ENCODE measurements at regions not wholly inside any gene's neighbourhood (a gene's known extent, or its start where the extent isn't known, plus 50 kb on each side); places are given as distances from the start of the nearest gene placed in this dataset.

DNA sequence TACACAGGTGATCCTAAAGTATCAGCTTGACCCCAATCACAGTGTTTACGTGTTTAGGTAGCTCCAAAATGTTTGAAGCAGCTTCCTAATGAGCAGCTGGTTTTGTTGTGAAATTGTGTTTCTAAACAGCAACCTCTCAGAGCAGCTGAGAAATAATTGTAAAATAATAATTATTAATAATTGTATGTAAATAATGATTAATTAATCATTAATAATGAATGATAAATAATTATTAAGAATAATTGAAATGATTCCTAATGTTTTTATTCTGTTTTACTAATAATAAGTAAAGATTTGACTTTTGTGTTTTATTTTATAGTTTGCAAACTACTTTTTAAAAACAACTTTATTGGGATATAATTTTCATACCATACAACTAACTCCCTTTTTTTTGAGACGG lies 182.2 kb downstream of the URB2 start:
- H3K4me3 Mint-ChIP-seq, result no peak overlapping the region
- no peak overlapping the region for H3K27ac Mint-ChIP-seq
- no peak for ATAC-seq (ENCODE audit: low read depth)
- intact Hi-C loops (cut with micrococcal nuclease), result no loop called here
- H3K27me3 Mint-ChIP-seq, result peaks cover 11% of the 10 kb centered on the region
- no peak for DNase-seq
- H3K36me3 Mint-ChIP-seq (ENCODE audit: low read depth), result no peaks in the 10 kb centered on the region
- CTCF ChIA-PET, result no interaction called here
- no peaks in the 10 kb centered on the region for H3K4me1 Mint-ChIP-seq
- POLR2A ChIA-PET, result no interaction called here
- H3K9me3 Mint-ChIP-seq, result peaks cover 21% of the 10 kb centered on the region
- TF ChIP-seq, protein P1, sequence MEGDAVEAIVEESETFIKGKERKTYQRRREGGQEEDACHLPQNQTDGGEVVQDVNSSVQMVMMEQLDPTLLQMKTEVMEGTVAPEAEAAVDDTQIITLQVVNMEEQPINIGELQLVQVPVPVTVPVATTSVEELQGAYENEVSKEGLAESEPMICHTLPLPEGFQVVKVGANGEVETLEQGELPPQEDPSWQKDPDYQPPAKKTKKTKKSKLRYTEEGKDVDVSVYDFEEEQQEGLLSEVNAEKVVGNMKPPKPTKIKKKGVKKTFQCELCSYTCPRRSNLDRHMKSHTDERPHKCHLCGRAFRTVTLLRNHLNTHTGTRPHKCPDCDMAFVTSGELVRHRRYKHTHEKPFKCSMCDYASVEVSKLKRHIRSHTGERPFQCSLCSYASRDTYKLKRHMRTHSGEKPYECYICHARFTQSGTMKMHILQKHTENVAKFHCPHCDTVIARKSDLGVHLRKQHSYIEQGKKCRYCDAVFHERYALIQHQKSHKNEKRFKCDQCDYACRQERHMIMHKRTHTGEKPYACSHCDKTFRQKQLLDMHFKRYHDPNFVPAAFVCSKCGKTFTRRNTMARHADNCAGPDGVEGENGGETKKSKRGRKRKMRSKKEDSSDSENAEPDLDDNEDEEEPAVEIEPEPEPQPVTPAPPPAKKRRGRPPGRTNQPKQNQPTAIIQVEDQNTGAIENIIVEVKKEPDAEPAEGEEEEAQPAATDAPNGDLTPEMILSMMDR (IDR thresholded peaks at IDR 0.05), result no peak

GRCh38 chr1:229810140-229810539 lies 184.1 kb downstream of the URB2 start:
- POLR2A ChIA-PET, result interaction anchor here (0.7 kb wide), 1 partner anchor 66 kb away, joined by 3 read pairs; no protein-coding TSS in a partner anchor
- no peak overlapping the region for H3K27ac Mint-ChIP-seq
- H3K9me3 Mint-ChIP-seq, result peaks cover 18% of the 10 kb centered on the region
- DNase-seq (no peak), ATAC-seq (ENCODE audit: low read depth) (no peak)
- intact Hi-C loops (cut with micrococcal nuclease), result no loop called here
- TF ChIP-seq, protein P1 (IDR thresholded peaks at IDR 0.05), result no peak
- no peaks in the 10 kb centered on the region for H3K36me3 Mint-ChIP-seq (ENCODE audit: low read depth)
- no peaks in the 10 kb centered on the region for H3K4me1 Mint-ChIP-seq
- peaks cover 11% of the 10 kb centered on the region for H3K27me3 Mint-ChIP-seq
- CTCF ChIA-PET, result no interaction called here
- no peak overlapping the region for H3K4me3 Mint-ChIP-seq

GRCh38 chr1:229810961-229811360 lies 184.9 kb downstream of the URB2 start:
- TF ChIP-seq, protein P1 (IDR thresholded peaks at IDR 0.05), result no peak
- intact Hi-C loops (cut with micrococcal nuclease), result no loop called here
- DNase-seq (no peak), ATAC-seq (ENCODE audit: low read depth) (no peak)
- ChIA-PET CTCF (no interaction called here), POLR2A (interaction anchor here (0.7 kb wide), 1 partner anchor 65 kb away, joined by 3 read pairs; no protein-coding TSS in a partner anchor)
- H3K4me3 Mint-ChIP-seq, result no peak overlapping the region
- no peaks in the 10 kb centered on the region for H3K4me1 Mint-ChIP-seq
- H3K27ac Mint-ChIP-seq, result no peak overlapping the region
- peaks cover 11% of the 10 kb centered on the region for H3K27me3 Mint-ChIP-seq
- H3K36me3 Mint-ChIP-seq (ENCODE audit: low read depth), result no peaks in the 10 kb centered on the region
- H3K9me3 Mint-ChIP-seq, result peaks cover 18% of the 10 kb centered on the region

DNA sequence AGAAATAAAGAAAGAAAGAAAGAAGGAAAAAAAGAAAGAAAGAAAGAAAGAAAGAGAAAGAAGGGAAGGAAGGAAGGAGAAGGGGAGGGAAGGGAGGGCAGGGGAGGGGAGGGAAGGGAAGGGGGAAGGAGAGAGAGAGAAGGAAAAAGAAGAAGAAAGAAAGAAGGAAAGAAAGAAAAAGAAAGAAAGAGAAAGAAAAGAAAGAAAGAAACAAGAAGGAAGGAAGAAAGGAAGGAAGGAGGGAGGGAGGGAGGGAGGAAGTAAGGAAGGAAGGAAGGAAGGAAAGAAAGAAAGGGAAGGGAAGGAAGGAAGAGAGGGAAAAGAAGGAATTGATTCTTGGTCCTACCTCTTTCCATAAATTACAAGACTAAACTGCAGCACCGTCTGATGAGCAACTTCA lies 186.1 kb downstream of the URB2 start:
- CTCF ChIA-PET, result no interaction called here
- POLR2A ChIA-PET, result no interaction called here
- H3K4me3 Mint-ChIP-seq, result no peak overlapping the region
- H3K36me3 Mint-ChIP-seq (ENCODE audit: low read depth), result no peaks in the 10 kb centered on the region
- peaks cover 9% of the 10 kb centered on the region for H3K27me3 Mint-ChIP-seq
- H3K4me1 Mint-ChIP-seq, result no peaks in the 10 kb centered on the region
- TF ChIP-seq, protein P1 (IDR thresholded peaks at IDR 0.05), result no peak
- peaks cover 18% of the 10 kb centered on the region for H3K9me3 Mint-ChIP-seq
- H3K27ac Mint-ChIP-seq, result no peak overlapping the region
- ATAC-seq (ENCODE audit: low read depth) (no peak), DNase-seq (no peak)
- intact Hi-C loops (cut with micrococcal nuclease), result no loop called here

DNA sequence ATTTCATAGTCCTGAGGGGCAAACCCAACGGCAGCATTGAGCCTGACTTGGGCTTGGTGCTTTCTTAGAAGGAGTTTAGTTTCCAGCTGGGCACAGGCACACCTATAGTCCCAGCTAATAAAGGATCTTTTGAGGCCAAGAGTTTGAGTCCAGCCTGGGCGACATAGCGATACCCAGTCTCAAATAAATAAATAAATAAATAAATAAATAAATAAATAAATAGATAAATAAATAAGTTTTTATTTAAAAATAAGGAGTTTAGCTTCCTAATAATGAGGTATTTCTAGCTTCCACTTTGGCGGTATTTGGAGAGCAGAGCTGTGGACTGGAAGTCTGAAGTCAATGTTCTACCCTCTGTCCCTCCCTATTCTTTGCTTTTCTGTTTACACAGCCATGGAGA lies 186.6 kb downstream of the URB2 start:
- Mint-ChIP-seq H3K9me3 (peaks cover 18% of the 10 kb centered on the region), H3K4me1 (no peaks in the 10 kb centered on the region), H3K4me3 (no peak overlapping the region), H3K27me3 (peaks cover 9% of the 10 kb centered on the region), H3K27ac (no peak overlapping the region), H3K36me3 (ENCODE audit: low read depth) (no peaks in the 10 kb centered on the region)
- POLR2A ChIA-PET, result no interaction called here
- CTCF ChIA-PET, result no interaction called here
- intact Hi-C loops (cut with micrococcal nuclease), result no loop called here
- DNase-seq, result no peak
- TF ChIP-seq, protein P1 (IDR thresholded peaks at IDR 0.05), result no peak
- no peak for ATAC-seq (ENCODE audit: low read depth)

Data from activated B cell treated with CpG ODN at 0.5 μM for 24 hours (primary cell).